HCT116 (cell line): ENCODE measurements at regions not wholly inside any gene's neighbourhood (a gene's known extent, or its start where the extent isn't known, plus 50 kb on each side); places are given as distances from the start of the nearest gene placed in this dataset.

Experiments used
- ATAC-seq: fragments of 200-7000 bp; cut with Tn5 transposase; 2 replicates; pipeline ENCODE4 v1.9.1; 2020; ENCODE audit warnings: mild to moderate bottlenecking, moderate library complexity
- BruUV-seq: library from RNA; stranded (reverse); fragments of 400-500 nt; replicated peaks from 2 replicates; lab custom pipeline; 2021; lab: Mats Ljungman, UMichigan
- CTCF ChIA-PET: fragments of 300-600 bp; sonication (Branson Sonifier 250); formaldehyde crosslinking; loops from one replicate; lab custom pipeline; 2021; ENCODE audit warnings: antibody characterized with exemption; lab: Charles Lee
- POLR2A ChIA-PET: fragments of 300-600, 350-600 bp; sonication (Branson Sonifier 250); formaldehyde crosslinking; loops from one replicate; lab custom pipeline; 2021; ENCODE audit warnings: antibody characterized with exemption; lab: Charles Lee
- RAD21 ChIA-PET, 2 experiments: fragments of 300-600 bp; sonication (Branson Sonifier 250); formaldehyde crosslinking; loops; one replicate each; lab custom pipeline; 2023; ENCODE audit warnings: low total read pairs in 2 of 2; ENCODE audit not compliant: uncharacterized antibody in 2 of 2, unreplicated experiment in 2 of 2, low non-redundant PET in 1 of 2; lab: Charles Lee
- DNase-seq: peaks from one replicate; pipeline ENCODE4 v3.0.0-alpha.2; 2010; ENCODE audit warnings: low read depth, low spot score
- H2AFZ ChIP-seq: fragments of 200-600 bp; shearing (Covaris generic), sonication (generic); 2 replicates; pipeline ENCODE4 v1.6.1; 2017; ENCODE audit warnings: low read depth, mixed run types, mixed read lengths, antibody characterized with exemption, low read length; ENCODE audit not compliant: poor library complexity, severe bottlenecking
- H3K27ac ChIP-seq: 2 replicates; pipeline ENCODE4 v1.5.1; 2012; ENCODE audit warnings: low read depth, low read length
- H3K27me3 ChIP-seq: fragments of 200-600 bp; sonication (generic); 2 replicates; pipeline ENCODE4 v1.6.1; 2016; ENCODE audit warnings: mixed run types, low read length, mixed read lengths; ENCODE audit not compliant: insufficient read depth
- H3K36me3 ChIP-seq, 2 experiments: fragments of 200-500 bp in 1 of 2; fragments of 200-600 bp in 1 of 2; sonication (Bioruptor generic) in 1 of 2; sonication (generic) in 1 of 2; 2 replicates each; pipeline versions ENCODE4 v1.5.1 to v1.6.1; 2014 to 2016; ENCODE audit warnings: low read length in 2 of 2, inconsistent platforms in 1 of 2, mixed read lengths in 1 of 2, mixed run types in 1 of 2; ENCODE audit not compliant: insufficient read depth in 2 of 2, control insufficient read depth in 1 of 2
- H3K4me1 ChIP-seq, 2 experiments: fragments of 200-600 bp in 1 of 2; sonication (generic) in 1 of 2; 2 replicates each; pipeline versions ENCODE4 v1.5.1 to v1.6.1; 2012 to 2017; ENCODE audit warnings: low read length in 2 of 2, inconsistent platforms in 1 of 2, mild to moderate bottlenecking in 1 of 2, mixed read lengths in 1 of 2, mixed run types in 1 of 2, moderate library complexity in 1 of 2; ENCODE audit not compliant: insufficient read depth in 2 of 2, control insufficient read depth in 1 of 2
- H3K4me2 ChIP-seq: fragments of 200-600 bp; sonication (generic); 2 replicates; pipeline ENCODE4 v1.6.1; 2017; ENCODE audit warnings: mixed run types, low read length, mixed read lengths
- H3K4me3 ChIP-seq, 2 experiments: fragments of 200-600 bp in 1 of 2; sonication (generic) in 1 of 2; replicated peaks in 1 of 2; 2 replicates each; pipeline ENCODE4 v1.5.1; 2011 to 2016; ENCODE audit warnings: low read length in 2 of 2, control low read depth in 1 of 2, low read depth in 1 of 2, mild to moderate bottlenecking in 1 of 2, mixed read lengths in 1 of 2, mixed run types in 1 of 2
- H3K79me2 ChIP-seq: fragments of 200-600 bp; sonication (generic); 2 replicates; pipeline ENCODE4 v1.6.1; 2017; ENCODE audit warnings: mild to moderate bottlenecking, mixed run types, low read length, moderate library complexity, mixed read lengths; ENCODE audit not compliant: insufficient read depth
- H3K9ac ChIP-seq: fragments of 200-600 bp; sonication (generic); 2 replicates; pipeline ENCODE4 v1.6.1; 2016; ENCODE audit warnings: low read length, mixed read lengths
- H3K9me2 ChIP-seq: fragments of 200-600 bp; sonication (generic), shearing (Covaris generic); 2 replicates; pipeline ENCODE4 v1.6.1; 2017; ENCODE audit warnings: mixed run types, mild to moderate bottlenecking, moderate library complexity; ENCODE audit not compliant: insufficient read depth
- H3K9me3 ChIP-seq, 2 experiments: fragments of 200-500 bp in 1 of 2; fragments of 200-600 bp in 1 of 2; sonication (Bioruptor generic) in 1 of 2; sonication (generic) in 1 of 2; 2 replicates each; pipeline ENCODE4 v1.6.1; 2014 to 2017; ENCODE audit warnings: low read length in 2 of 2, mixed read lengths in 2 of 2, inconsistent platforms in 1 of 2, low read depth in 1 of 2, mild to moderate bottlenecking in 1 of 2, mixed run types in 1 of 2, moderate library complexity in 1 of 2; ENCODE audit not compliant: control insufficient read depth in 1 of 2, insufficient read depth in 1 of 2
- H4K20me1 ChIP-seq: fragments of 200-600 bp; sonication (generic), shearing (Covaris generic); 2 replicates; pipeline ENCODE4 v1.6.1; 2017; ENCODE audit warnings: mixed run types, mild to moderate bottlenecking, moderate library complexity; ENCODE audit not compliant: insufficient read depth
- ATF3 ChIP-seq: IDR thresholded peaks from 2 replicates; pipeline ENCODE4 v1.6.1; 2012
- CEBPB ChIP-seq: IDR thresholded peaks from 2 replicates; pipeline ENCODE4 v1.6.1; 2012; ENCODE audit warnings: low read depth
- FOSL1 ChIP-seq: IDR thresholded peaks from 2 replicates; pipeline ENCODE4 v1.6.1; 2012; ENCODE audit warnings: low read depth
- JUND ChIP-seq: IDR thresholded peaks from 2 replicates; pipeline ENCODE4 v1.6.1; 2012
- SIN3A ChIP-seq: IDR thresholded peaks from 2 replicates; pipeline ENCODE4 v1.6.1; 2012; ENCODE audit warnings: low read depth
- SRF ChIP-seq: IDR thresholded peaks from 2 replicates; pipeline ENCODE4 v1.6.1; 2012; ENCODE audit warnings: low read depth
- TCF7L2 ChIP-seq: IDR thresholded peaks from 2 replicates; pipeline ENCODE4 v1.7.0; 2011; ENCODE audit warnings: borderline replicate concordance, inconsistent platforms; ENCODE audit not compliant: insufficient read depth, insufficient read length; ENCODE audit errors: extremely low read depth
- intact Hi-C: fragments of 100-400 bp; cut with micrococcal nuclease; formaldehyde crosslinking; loops from 2 replicates; pipeline ENCODE4 v1.10.0; 2022
- TF ChIP-seq, protein P1 (sequence below): IDR thresholded peaks from 2 replicates; pipeline ENCODE4 v1.6.1; 2012; ENCODE audit warnings: low read depth
- TF ChIP-seq, protein P2 (sequence below), 3 experiments: fragments of 200-600 bp in 1 of 3; sonication (generic) in 1 of 3; IDR thresholded peaks in 2 of 3; conservative IDR thresholded peaks in 1 of 3; 2 replicates each; pipeline ENCODE4 v1.5.1; 2012 to 2017; ENCODE audit warnings: low read depth in 2 of 3, low read length in 2 of 3, antibody characterized with exemption in 1 of 3, borderline replicate concordance in 1 of 3, control low read depth in 1 of 3, mild to moderate bottlenecking in 1 of 3, mixed read lengths in 1 of 3, mixed run types in 1 of 3, moderate library complexity in 1 of 3; ENCODE audit not compliant: insufficient read depth in 1 of 3

- H3K4me2 ChIP-seq = no peak overlapping the region
- ChIA-PET CTCF (interaction anchor here (1.0 kb wide), 1 partner anchor 15 kb away, joined by 3 read pairs; no protein-coding TSS in a partner anchor), POLR2A (no interaction called here), RAD21 (no interaction called here)
- no peak overlapping the region for H2AFZ ChIP-seq
- no peaks in the 10 kb centered on the region for H3K9me3 ChIP-seq
- peaks cover 11 to 13% of the 10 kb centered on the region in 2 experiments for H3K4me1 ChIP-seq
- no peaks in the 10 kb centered on the region for H3K9me2 ChIP-seq
- no peak overlapping the region for H3K4me3 ChIP-seq
- intact Hi-C loops = loop anchor here (5.0 kb wide), 1 partner anchor 52 kb away; no protein-coding TSS in a partner anchor
- H3K27ac ChIP-seq = no peak overlapping the region
- H3K36me3 ChIP-seq = no peaks in the 10 kb centered on the region
- DNase-seq (no peak), ATAC-seq (no peak)
- H4K20me1 ChIP-seq = no peaks in the 10 kb centered on the region
- no peak overlapping the region for H3K9ac ChIP-seq
- TF ChIP-seq TCF7L2 (no peak), JUND (no peak), ATF3 (no peak), CEBPB (no peak), SIN3A (no peak), SRF (no peak), FOSL1 (no peak)
- TF ChIP-seq, protein P1, sequence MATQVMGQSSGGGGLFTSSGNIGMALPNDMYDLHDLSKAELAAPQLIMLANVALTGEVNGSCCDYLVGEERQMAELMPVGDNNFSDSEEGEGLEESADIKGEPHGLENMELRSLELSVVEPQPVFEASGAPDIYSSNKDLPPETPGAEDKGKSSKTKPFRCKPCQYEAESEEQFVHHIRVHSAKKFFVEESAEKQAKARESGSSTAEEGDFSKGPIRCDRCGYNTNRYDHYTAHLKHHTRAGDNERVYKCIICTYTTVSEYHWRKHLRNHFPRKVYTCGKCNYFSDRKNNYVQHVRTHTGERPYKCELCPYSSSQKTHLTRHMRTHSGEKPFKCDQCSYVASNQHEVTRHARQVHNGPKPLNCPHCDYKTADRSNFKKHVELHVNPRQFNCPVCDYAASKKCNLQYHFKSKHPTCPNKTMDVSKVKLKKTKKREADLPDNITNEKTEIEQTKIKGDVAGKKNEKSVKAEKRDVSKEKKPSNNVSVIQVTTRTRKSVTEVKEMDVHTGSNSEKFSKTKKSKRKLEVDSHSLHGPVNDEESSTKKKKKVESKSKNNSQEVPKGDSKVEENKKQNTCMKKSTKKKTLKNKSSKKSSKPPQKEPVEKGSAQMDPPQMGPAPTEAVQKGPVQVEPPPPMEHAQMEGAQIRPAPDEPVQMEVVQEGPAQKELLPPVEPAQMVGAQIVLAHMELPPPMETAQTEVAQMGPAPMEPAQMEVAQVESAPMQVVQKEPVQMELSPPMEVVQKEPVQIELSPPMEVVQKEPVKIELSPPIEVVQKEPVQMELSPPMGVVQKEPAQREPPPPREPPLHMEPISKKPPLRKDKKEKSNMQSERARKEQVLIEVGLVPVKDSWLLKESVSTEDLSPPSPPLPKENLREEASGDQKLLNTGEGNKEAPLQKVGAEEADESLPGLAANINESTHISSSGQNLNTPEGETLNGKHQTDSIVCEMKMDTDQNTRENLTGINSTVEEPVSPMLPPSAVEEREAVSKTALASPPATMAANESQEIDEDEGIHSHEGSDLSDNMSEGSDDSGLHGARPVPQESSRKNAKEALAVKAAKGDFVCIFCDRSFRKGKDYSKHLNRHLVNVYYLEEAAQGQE = no peak
- TF ChIP-seq, protein P2, sequence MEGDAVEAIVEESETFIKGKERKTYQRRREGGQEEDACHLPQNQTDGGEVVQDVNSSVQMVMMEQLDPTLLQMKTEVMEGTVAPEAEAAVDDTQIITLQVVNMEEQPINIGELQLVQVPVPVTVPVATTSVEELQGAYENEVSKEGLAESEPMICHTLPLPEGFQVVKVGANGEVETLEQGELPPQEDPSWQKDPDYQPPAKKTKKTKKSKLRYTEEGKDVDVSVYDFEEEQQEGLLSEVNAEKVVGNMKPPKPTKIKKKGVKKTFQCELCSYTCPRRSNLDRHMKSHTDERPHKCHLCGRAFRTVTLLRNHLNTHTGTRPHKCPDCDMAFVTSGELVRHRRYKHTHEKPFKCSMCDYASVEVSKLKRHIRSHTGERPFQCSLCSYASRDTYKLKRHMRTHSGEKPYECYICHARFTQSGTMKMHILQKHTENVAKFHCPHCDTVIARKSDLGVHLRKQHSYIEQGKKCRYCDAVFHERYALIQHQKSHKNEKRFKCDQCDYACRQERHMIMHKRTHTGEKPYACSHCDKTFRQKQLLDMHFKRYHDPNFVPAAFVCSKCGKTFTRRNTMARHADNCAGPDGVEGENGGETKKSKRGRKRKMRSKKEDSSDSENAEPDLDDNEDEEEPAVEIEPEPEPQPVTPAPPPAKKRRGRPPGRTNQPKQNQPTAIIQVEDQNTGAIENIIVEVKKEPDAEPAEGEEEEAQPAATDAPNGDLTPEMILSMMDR (IDR thresholded peaks at IDR 0.05 in 2 of 3, conservative IDR thresholded peaks at IDR 0.05 in 1 of 3; ENCODE audit: borderline replicate concordance in 1 of 3, insufficient read depth in 1 of 3, low read depth in 2 of 3, low read length in 2 of 3) = no peak
- peaks cover 38% of the 10 kb centered on the region; the same call in 1 of the 2 replicates for H3K27me3 ChIP-seq
- no peaks in the 10 kb centered on the region for H3K79me2 ChIP-seq
- BruUV-seq = no TSS peak
Measured at GRCh38 chr7:132034748-132035416, 478.5 kb upstream of the PODXL start.
